Activated B cell treated with CpG ODN at 0.5 μM for 24 hours (primary cell): ENCODE measurements at regions not wholly inside any gene's neighbourhood (a gene's known extent, or its start where the extent isn't known, plus 50 kb on each side); places are given as distances from the start of the nearest gene placed in this dataset.

ENCODE experiments used
- ATAC-seq: fragments of 200-7000 bp; cut with Tn5 transposase; one replicate; pipeline ENCODE4 v1.10.0; 2021; ENCODE audit warnings: low read depth, mild to moderate bottlenecking, moderate library complexity
- CTCF ChIA-PET: fragments of 350-600 bp; sonication (Branson Sonifier 250); formaldehyde crosslinking; loops from one replicate; lab custom pipeline; 2021; ENCODE audit warnings: antibody characterized with exemption; lab: Charles Lee
- POLR2A ChIA-PET: fragments of 350-600 bp; sonication (Branson Sonifier 250); formaldehyde crosslinking; loops from one replicate; lab custom pipeline; 2021; ENCODE audit warnings: antibody characterized with exemption; lab: Charles Lee
- DNase-seq: peaks from one replicate; pipeline ENCODE4 v3.0.0; 2022
- H3K27ac Mint-ChIP-seq: one replicate; pipeline ENCODE4 v1.8.0; 2020; ENCODE audit warnings: mixed read lengths
- H3K27me3 Mint-ChIP-seq: one replicate; pipeline ENCODE4 v1.8.0; 2021; ENCODE audit warnings: mixed read lengths
- H3K36me3 Mint-ChIP-seq: one replicate; pipeline ENCODE4 v1.8.0; 2021; ENCODE audit warnings: low read depth, mixed read lengths
- H3K4me1 Mint-ChIP-seq: one replicate; pipeline ENCODE4 v1.8.0; 2021; ENCODE audit warnings: mixed read lengths
- H3K4me3 Mint-ChIP-seq: one replicate; pipeline ENCODE4 v1.8.0; 2020; ENCODE audit warnings: mild to moderate bottlenecking, mixed read lengths
- H3K9me3 Mint-ChIP-seq: one replicate; pipeline ENCODE4 v1.8.0; 2020; ENCODE audit warnings: mixed read lengths
- intact Hi-C: fragments of 100-400 bp; cut with micrococcal nuclease; formaldehyde crosslinking; loops from one replicate; pipeline ENCODE4 v1.15.1; 2024
- TF ChIP-seq, protein P1 (sequence below): fragments of 200-600 bp; IDR thresholded peaks from one replicate; pipeline ENCODE4 v1.8.0; 2022; ENCODE audit warnings: antibody characterized with exemption, mild to moderate bottlenecking

DNA sequence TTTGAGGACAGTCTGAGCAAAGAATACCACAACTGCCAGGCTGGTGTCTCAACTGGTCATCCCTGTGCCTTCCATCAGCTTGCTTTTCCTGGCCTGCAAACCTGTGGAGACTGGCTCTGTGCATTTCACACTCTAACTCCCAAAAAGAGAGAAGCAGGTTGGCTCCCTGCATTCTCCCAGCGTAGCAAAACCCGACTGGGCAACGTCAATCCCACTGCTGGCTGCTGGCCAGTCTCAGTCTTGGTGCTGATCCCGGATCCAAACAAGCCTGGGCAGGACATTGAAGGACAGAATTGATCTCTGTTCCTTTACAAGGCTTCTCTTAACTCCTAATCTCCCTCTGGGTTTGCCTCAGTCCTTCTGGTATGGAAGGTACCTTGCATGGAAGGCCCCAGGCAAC, 65.4 kb downstream of the FZD10 start:
- intact Hi-C loops: loop anchor here (10.0 kb wide), 1 partner anchor 57 kb away; no protein-coding TSS in a partner anchor
- POLR2A ChIA-PET: no interaction called here

DNA sequence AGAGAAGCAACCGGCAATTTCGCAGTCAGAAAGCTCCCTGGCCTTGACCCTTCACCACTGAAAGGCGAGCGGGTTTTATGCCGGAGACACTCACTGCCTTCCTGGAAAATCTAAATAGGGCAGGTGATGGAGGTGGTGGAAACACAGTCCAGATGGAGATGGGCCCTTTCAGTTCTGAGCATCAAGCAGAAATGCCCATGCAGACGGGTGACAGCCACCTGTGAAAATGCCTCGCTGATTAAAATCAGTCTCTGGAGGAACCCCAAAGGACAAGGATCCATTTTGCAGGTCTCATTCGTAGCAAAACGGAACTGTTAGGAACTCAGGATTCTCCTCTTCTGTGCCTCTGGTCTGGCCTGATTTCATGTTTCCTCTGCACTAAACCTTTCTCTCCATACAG, 74.2 kb downstream of the FZD10 start:
- Mint-ChIP-seq H3K9me3 (no peaks in the 10 kb centered on the region), H3K4me1 (no peaks in the 10 kb centered on the region), H3K27me3 (no peaks in the 10 kb centered on the region), H3K4me3 (no peak overlapping the region), H3K36me3 (no peaks in the 10 kb centered on the region), H3K27ac (no peak overlapping the region)
- no peak for ATAC-seq
- ChIA-PET POLR2A (no interaction called here), CTCF (no interaction called here)
- intact Hi-C loops: no loop called here
- DNase-seq: no peak
- TF ChIP-seq, protein P1, sequence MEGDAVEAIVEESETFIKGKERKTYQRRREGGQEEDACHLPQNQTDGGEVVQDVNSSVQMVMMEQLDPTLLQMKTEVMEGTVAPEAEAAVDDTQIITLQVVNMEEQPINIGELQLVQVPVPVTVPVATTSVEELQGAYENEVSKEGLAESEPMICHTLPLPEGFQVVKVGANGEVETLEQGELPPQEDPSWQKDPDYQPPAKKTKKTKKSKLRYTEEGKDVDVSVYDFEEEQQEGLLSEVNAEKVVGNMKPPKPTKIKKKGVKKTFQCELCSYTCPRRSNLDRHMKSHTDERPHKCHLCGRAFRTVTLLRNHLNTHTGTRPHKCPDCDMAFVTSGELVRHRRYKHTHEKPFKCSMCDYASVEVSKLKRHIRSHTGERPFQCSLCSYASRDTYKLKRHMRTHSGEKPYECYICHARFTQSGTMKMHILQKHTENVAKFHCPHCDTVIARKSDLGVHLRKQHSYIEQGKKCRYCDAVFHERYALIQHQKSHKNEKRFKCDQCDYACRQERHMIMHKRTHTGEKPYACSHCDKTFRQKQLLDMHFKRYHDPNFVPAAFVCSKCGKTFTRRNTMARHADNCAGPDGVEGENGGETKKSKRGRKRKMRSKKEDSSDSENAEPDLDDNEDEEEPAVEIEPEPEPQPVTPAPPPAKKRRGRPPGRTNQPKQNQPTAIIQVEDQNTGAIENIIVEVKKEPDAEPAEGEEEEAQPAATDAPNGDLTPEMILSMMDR: no peak

More for the DNA sequence above, 65.4 kb downstream of the FZD10 start:
- no peak for DNase-seq
- CTCF ChIA-PET: no interaction called here
- ATAC-seq: no peak
- Mint-ChIP-seq H3K4me1 (no peaks in the 10 kb centered on the region), H3K27me3 (no peaks in the 10 kb centered on the region), H3K36me3 (no peaks in the 10 kb centered on the region), H3K9me3 (peaks cover 7% of the 10 kb centered on the region), H3K4me3 (no peak overlapping the region), H3K27ac (no peak overlapping the region)
- TF ChIP-seq, protein P1: no peak

DNA sequence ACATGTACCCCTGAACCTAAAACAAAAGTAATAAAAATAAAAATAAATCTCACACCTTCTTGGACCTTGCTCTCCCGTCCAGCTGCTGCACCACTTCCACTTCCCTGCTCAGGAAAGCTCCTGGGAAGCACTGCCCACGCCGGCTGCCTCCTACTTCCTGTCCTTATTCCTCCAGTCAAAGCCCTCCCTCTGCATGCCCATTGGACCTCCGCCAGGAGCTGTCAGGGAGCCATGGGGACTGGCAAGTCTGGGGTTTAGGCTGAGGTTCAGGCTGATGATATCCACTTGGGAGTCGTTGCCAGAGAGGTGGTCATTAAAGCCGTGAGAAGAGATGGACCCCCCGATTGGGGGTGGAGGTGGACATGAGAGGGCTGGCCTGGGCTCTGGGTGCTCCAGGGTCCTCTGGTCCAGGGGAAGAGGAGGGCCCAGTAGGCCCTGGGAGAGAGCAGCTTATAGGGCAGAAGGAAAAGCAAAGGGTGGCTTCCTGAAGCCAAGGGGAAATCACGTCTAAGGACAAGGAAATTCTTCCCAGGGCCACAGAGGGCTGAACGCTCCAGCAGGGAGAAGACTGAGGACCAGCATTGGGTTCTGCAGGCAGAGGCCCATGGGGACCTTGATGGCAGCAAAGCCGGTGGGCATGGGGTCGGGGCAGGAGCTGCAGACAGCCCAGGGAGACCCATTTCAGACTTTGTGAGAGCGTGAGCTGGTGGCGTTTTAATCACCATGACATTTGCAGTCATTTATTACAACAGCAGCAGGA, 78.7 kb downstream of the FZD10 start:
- H3K4me3 Mint-ChIP-seq: no peak overlapping the region
- CTCF ChIA-PET: no interaction called here
- H3K27ac Mint-ChIP-seq: no peak overlapping the region
- POLR2A ChIA-PET: no interaction called here
- intact Hi-C loops: no loop called here
- H3K9me3 Mint-ChIP-seq: no peaks in the 10 kb centered on the region
- DNase-seq (no peak), ATAC-seq (no peak)
- H3K4me1 Mint-ChIP-seq: no peaks in the 10 kb centered on the region
- no peaks in the 10 kb centered on the region for H3K27me3 Mint-ChIP-seq
- TF ChIP-seq, protein P1: no peak
- no peaks in the 10 kb centered on the region for H3K36me3 Mint-ChIP-seq

DNA sequence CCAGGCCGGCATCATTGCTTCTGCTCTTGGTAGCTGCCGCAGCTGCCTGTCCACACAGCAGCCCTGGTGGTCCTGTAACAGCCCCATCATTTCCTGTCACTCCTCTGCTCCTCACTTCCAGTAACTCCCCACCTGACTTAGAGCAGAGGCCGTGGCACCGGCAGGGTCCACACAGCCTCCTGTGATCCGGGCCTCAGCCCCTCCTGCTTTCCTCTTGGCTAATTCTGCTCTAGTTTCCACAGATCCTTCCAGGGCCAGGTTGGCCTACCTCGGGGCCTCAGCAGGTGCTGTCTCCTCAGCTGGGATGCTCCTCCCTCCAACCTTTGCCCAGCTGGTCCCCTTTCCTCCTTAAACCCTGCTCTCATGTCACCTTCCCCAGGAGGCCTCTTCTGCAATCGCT, 80.2 kb downstream of the FZD10 start:
- POLR2A ChIA-PET: no interaction called here
- ATAC-seq (no peak), DNase-seq (no peak)
- no peak overlapping the region for H3K4me3 Mint-ChIP-seq
- H3K4me1 Mint-ChIP-seq: no peaks in the 10 kb centered on the region
- H3K27me3 Mint-ChIP-seq: no peaks in the 10 kb centered on the region
- TF ChIP-seq, protein P1: no peak
- no peaks in the 10 kb centered on the region for H3K9me3 Mint-ChIP-seq
- CTCF ChIA-PET: no interaction called here
- no peak overlapping the region for H3K27ac Mint-ChIP-seq
- no peaks in the 10 kb centered on the region for H3K36me3 Mint-ChIP-seq
- intact Hi-C loops: no loop called here

DNA sequence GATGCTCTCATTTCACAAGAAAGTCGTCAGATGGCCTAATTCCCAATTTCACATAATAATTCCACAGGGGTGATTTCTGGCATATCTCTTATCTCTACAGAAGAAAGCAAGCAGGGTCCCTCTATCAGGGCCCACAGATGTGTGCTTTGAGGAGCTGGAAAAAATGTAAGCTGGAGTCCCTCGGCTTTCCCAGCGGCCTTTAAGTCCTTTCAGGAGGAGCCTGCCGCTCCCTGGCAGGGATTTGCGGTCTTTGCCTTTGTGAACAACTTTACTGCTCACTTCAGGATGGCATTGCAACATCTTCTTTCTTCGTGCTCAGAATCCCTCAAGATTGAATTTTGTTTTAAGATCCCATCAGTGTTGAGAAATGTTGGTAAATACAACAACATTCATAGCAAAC, 83.0 kb downstream of the FZD10 start:
- no peak for ATAC-seq
- H3K27ac Mint-ChIP-seq: no peak overlapping the region
- H3K9me3 Mint-ChIP-seq: no peaks in the 10 kb centered on the region
- H3K27me3 Mint-ChIP-seq: no peaks in the 10 kb centered on the region
- no peak for DNase-seq
- intact Hi-C loops: no loop called here
- no peaks in the 10 kb centered on the region for H3K36me3 Mint-ChIP-seq
- CTCF ChIA-PET: no interaction called here
- no peak overlapping the region for H3K4me3 Mint-ChIP-seq
- TF ChIP-seq, protein P1: no peak
- no peaks in the 10 kb centered on the region for H3K4me1 Mint-ChIP-seq
- POLR2A ChIA-PET: no interaction called here
